HG03103 (cell line): ENCODE measurements at regions not wholly inside any gene's neighbourhood (a gene's known extent, or its start where the extent isn't known, plus 50 kb on each side); places are given as distances from the start of the nearest gene placed in this dataset.
"Not testable (repeated sequence)": the region's sequence is repeated elsewhere in the genome, so short reads cannot be mapped to it uniquely, and the experiment has no call there.

Experiments
- ATAC-seq: cut with Tn5 transposase; IDR thresholded peaks from one replicate; pipeline ENCODE4 v1.9.1; 2021; ENCODE audit warnings: low read depth; ENCODE audit not compliant: unreplicated experiment

DNA sequence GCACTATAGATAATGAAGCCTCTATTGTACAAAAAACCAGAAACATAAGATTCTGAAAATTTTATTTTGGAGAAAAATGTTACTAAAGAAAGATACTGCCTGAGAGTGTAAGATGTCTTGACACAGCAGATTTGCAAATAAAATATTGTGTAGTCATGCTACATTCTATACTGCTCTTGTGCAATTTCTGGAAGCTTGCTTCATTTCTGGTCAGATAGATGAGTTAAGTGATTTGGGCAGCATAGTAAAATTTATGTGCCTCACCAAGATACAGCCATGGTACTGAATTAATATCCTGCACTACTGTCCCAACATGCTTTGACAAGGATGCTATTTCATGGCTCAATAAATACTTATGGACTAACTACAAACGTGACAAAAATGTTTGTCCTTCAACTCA is 55.1 kb upstream of the STARD13 start:
- no peak for ATAC-seq

DNA sequence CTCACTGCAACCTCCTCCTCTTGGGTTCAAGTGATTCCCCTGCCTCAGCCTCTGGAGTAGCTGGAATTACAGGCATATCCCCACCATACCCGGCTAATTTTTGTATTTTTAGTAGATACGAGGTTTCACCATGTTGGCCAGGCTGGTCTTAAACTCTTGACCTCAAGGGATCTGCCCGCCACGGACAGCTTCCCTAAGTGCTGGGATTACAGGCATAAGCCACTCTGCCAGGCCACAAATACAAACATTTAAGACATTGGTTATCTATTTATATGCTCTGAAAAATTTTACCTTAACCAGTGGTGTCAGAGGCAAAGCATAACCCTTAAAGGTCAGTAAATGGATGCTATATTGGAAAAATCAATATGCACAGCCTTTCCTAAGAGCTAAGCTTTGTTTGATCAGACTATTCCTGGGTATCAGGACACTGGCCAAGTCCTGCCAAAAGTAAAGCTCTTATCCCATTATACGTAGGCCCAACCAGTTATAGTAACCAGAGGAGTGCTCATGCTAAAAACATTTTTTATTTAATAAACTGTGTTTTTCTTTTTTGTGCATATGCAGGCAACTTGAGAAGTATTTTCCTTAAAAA is 56.4 kb upstream of the STARD13 start:
- ATAC-seq: no peak

DNA sequence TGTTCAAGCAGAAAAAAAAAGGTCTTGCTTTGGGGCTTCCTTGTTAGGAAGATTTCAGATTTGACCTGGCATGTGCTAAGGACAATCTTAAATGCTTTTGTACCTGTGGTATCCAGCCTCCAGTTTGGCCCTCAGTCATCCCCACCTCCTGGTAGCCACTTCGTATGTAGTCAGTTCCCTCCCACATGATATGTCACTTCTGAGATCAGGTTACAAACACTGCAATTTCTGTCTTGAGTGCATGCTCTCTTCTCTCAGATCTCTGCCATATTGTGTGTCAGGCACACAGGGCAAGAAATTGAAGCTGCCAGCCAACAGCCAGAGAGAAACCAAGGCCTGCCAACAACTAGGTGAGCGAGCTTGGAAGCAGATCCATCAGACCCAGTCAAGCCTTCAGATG is 60.3 kb upstream of the STARD13 start:
- no peak for ATAC-seq

DNA sequence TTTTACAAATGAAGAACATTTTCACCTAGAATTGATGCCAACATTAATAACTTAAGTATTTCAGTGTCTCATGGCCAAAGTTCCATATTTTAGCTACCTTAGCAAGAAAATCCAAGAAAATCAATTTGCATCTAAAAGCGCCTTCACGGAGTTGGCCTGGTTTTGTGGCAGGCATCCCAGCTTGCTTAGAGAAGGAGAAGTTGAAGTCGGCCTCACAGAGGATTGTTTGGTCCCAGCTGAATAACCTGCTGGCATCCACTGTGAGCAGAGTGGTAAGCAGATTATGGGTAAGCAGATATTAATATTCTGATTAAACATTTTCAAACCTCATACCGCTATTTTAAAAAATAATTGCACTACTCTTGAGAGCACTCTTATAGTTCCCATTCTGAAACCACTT is 62.3 kb upstream of the STARD13 start:
- ATAC-seq: no peak

DNA sequence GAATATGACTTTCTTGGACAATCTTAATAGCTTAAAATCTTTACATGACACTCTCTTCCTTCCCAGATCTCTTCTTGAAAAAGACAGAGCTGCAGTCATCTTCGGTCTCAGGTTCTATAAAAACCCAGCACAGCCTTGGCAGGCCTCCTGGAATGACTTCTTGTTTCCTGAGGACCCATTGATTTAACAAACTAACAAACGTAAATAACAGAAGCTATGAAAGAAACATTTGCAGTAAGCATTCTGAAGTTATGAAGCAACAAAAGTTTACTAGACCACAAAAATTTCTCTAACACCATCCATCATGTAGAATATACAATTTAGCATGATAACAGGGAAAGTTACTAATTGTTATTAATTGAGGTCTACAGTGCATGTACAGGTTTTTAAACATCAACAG is 62.8 kb upstream of the STARD13 start:
- ATAC-seq: no peak

DNA sequence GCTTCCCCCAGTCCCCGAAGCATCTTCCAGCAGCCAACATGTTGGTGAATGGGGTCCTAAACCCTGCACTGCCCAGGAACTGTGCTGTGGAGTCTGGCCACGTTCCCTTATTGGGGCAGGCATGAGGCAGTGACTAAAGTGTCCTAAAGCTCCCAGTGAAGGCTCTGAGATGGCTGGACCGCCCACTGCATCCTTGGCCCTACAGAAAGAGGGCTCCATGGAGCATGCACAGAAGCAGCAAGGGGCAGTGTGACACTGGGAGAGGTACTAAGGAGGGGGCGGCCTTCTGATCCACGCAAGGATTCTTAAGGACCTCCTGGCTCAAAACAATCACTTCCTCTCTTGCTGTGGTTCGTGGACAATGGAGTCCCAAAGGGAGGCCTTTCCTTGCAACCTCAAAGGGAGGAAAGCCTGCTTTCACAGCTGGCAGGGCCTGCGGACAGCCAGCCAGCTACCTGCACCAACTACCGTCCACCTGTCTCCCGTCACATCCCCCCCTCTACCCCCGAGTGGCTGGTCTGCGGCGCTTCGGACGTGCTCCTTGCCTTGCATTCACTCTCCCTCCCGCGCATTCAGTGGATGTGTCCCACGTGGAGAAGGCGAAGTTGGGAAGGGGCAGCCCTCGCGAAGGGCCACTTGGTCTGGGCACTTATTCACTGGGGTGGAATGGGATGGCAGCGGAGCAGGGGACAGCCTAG is 63.9 kb upstream of the STARD13 start:
- no peak for ATAC-seq

DNA sequence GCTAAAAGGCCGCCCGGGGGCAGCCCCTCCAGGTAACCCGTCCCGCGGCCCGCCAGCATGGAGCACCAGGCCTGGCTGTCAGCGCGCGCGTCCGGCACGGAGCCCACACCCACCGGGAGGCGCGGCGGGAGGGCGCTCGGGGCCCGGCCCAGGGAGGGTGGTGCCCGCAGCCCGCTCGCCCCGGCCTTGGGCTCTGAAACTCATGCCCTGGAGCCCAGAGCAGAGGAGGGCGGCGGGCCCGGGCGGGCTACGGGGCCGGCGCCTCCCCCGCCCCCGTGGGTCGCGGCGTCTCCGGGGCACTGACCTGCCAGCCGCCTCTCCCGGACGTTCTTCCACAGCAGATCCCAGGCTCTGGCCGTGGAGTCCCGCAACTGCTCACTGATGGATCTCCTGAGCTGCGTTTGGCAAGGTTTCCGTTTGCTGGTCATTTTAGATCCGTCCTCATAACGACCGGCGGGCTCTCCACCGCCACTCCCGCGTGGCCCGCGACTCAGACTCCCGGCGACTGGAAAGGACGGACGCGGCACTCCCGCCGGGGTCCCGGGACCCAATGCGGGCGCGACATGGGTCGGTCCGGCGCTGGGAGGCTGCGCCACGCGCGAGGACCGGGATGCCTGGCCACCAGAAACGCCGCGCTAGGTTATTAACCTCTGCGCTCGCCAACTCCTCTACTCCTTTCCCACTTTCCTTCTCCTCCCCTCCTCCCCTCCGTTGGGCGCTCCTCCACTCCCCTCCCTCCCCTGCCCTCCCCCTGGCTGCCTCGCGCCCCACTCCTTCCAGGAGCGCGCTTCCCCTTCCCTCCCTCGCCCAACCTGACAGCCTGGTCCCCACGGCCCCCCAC is 64.7 kb upstream of the STARD13 start:
- no peak for ATAC-seq

DNA sequence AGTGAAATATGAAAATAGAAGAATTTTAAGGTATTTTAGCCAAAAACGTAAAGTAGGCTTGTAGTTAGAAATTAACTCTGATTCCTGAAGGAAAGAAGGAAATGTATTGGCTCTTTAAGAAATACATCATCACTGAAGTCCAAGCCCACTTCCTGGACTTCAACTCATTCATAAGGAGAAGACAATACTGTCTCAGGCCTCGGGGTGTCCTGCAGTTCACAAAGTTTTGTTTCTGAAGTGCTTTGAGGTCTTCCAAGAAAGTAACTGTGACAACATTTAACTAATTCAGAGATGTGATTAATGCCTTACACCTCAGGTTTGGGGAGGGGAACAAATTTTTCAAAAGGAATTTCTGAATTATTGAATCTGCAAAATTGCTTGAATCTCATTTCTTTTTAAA is 65.8 kb upstream of the STARD13 start:
- no peak for ATAC-seq

DNA sequence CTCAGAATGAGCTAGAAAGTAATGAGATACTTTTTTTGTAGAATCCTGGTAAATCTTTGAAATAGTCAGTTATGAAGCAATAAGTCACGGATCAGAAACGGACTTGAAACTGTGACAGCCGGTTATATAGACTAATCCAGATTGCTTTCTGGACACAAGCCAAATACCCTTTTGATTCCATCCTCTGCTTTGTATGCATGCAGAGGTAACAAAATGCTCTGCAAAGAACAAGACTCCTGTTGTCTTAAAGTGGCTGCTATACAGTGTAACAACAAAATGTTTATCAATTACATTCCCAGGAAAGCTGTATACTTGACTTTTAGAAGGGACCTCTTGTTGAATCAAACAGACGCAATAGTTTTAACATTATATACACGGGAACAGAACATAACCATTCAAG is 66.5 kb upstream of the STARD13 start:
- no peak for ATAC-seq

DNA sequence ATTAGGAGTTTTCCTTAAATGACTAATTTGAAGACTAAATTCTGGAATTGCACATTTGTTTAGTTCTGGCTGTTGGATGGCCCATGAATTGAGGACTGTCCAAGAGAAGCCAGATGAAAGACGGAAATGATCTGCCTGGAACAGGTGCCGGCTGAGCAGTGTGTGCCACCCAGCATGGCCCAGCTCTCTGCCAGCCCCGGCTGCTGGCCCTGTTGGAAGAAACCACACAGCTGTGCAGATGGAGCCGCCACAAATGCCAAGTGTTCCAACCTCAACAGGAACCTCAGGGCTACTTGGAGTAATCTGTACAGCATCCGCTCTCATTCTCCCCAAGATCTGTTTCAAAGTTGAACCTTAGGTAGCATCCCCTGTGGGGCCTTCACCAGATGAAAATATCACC is 67.0 kb upstream of the STARD13 start:
- no peak for ATAC-seq

DNA sequence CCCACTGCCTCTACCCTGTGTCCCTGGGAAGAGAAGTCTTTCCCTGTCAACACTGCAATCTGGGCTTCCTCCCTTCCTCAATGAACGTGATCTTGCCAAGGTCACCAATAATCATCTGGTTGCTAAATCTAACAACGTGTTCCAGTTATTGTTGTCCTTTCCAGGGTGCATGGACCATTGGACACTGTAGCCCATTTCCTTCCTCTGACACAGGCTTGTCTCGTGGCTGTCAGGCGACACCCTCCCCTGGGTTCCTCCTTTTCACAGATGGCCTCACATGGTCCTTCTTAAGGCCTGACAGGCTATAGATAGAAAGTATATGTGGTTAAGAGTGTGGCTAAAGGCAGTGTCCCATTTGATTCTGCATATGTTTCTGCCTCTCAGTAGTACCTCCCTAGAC is 67.7 kb upstream of the STARD13 start:
- ATAC-seq: peak; percentile 74

DNA sequence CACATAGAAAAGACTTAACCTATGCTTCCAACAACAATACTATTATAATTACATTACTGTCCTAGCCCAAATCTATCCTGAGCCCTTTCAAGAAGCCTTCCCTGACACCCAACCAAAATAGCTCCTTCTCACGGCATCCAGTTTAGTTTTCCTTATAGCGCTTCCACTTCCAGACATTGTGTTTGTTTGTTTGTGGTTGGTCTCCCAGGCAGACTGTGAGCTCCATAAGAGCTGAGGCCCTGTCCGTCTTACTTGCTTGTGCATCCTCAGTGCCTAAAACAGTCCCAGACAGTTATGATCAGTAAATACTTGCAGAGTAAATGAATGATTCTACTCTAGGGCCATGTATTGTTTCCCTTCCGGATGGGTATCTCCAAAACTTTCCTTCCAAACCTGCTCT is 68.1 kb upstream of the STARD13 start:
- no peak for ATAC-seq

DNA sequence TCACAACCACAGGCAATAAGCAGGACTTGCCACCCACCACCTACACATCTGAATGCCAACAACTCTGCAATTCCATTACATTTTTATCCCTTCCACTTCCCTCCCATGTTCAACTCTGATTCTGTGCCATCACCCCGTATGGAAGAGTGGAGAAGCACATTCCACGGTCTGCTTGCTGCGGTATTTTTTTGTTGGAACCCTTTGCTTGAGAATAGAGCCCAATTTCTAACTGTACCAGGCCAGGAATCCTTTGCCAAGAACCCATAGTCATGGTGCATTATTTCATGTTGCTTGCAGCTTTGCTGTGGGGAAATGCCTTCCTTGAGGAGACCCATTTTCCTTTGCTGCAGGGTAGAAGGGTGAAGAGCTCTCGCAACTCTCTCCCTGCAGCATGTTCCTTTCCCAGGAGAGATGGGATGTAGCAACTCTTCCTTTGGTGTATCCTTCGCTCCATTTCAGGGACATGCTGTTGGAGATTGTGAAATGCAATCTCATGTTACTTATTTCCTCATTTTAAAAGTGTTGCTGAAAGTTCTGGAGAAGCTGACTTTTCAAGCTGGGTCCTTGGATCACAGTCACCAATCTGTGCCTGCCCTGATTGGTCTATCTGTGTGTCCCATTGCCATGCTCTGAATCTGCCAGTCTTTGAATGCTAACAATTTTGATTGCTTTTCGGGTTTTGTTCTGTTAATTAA is 69.8 kb upstream of the STARD13 start:
- no peak for ATAC-seq

DNA sequence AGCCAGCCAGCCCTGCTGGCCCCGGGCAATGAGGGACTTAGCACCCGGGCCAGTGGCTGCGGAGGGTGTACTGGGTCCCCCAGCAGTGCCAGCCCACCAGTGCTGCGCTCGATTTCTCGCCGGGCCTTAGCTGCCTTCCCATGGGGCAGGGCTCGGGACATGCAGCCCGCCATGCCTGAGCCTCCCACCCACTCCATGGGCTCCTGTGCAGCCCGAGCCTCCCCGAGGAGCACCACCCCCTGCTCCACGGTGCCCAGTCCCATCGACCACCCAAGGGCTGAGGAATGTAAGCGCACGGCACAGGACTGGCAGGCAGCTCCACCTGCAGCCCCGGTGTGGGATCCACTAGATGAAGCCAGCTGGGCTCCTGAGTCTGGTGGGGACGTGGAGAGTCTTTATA is 72.5 kb upstream of the STARD13 start:
- not testable (repeated sequence) for ATAC-seq

DNA sequence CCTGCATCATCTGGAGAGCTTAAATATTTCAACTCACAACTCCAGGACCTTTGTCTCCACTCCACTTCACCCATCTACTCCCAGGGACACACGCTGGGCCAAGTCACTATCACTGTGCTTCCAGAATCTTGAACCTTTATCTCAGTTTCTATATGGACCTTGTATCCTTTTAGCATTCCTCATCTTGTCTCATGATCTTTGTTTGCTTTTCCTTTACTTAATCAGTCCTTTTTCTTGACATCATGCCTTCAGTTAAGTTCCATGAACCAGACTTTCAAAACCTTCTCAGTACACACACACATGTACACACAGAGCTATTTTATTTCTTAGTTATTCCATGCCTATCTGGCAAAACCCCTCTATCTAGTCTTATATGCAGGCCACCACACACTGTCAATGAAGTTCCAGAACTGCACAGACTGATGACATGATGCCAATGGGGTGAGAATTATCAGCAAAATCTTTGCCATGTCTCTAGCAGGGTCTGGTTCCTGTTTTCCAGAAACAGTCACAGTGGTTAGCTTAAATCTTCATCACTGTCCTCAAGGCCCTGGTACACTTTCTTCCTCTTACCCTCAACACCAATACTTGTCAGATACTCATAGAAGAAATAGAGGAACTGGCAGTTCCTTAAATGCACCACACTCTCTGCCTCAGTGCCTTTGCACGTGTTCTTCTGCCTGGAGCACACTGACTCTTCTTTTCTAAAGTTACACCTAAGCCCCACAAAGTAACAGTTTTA is 77.6 kb upstream of the STARD13 start:
- peak; percentile 53 for ATAC-seq

DNA sequence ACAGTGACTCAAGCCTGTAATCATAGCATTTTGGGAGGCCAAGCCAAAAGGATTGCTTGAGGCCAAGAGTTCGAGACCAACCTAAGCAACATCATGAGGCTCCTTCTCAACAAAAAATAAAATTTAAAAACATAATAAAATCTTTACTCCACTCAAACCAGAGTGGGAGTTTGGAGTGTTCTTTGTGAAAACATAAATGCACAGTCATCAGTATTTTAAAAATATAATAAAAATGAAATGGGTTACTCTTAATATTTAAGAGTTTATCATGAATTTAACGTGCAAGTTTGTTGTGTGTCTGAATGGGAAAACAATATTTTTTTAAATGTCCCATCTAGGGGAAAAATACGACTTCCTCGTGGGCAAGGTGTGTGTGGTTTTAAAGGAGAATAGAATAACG is 78.6 kb upstream of the STARD13 start:
- no peak for ATAC-seq

DNA sequence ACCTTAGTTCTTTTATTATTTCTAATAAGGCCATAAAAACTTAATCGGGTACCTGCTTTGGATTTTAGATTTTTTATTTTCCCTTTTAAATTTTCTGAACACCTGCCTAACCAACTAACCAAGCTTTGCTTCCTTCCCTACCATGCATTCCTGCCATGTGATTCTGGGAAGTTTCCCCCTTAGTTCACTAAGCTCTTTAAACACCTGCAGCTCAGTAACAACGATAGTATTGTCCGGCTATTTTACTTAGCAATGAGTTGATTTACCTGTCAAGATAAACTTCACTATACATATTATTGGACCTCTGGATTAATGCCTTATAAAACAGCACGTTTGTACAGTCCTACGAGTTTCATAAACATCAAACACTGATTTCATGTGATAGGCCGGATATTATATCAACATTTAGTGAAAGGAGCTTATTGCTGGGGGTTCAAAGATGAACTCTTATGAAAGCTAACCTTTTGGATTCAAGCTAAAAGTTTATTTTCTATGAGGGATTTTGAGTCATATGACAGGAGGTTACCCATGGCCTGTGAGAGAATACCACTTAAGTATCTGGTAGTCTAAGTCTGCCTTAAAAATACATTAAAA is 81.0 kb upstream of the STARD13 start:
- no peak for ATAC-seq

DNA sequence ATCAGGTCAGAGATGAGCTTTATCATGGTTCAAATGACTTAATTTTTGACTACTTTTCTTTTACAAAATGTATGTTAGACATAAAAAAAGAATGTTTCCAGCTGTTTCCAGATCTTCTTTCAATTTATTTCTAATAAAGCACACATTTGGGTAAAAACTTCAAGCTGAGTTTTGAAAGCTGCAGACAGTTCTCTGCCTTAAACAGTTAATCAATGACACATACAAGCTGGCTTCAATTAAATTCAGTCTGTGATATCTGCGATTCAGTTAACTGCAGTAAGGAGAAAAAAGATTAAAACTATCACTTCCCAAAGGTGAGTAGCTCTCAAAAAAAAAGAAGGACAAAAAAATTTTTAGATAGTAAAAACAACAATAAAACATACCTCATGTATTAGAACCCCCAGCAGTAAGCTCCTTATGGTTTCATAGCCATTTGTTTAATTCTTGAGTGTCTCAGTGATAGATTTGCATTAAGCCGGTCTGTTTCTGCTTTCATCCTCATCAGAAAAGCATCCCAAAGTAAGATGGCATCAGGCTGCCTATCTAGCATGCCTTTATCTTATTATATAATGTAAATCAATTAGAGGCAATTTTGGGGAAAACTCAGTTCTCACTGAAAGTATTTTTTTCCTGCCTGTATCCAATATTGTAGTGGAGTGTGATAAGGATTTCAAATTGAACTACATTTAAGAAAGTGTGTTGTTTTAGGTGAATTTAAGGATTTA is 81.8 kb upstream of the STARD13 start:
- no peak for ATAC-seq

DNA sequence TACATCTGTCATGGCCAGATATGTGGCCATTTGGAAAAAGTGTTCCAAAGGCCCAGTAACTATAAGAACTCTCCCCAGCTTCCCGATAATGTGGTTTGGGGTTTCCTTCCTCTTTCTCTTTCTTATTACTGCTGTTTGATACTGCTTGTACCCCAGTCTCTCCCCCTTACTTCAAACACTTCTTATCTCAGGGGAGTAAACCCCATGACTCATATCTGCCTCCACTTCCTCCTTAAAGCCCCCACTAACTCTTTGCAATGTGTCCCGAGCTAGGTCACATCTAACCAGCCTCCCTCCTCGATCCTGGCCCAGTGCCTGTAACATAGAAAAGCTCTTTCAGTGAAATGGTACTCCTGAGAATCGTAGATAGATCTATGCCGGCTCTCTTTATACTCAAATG is 82.4 kb upstream of the STARD13 start:
- ATAC-seq: peak; percentile 68

DNA sequence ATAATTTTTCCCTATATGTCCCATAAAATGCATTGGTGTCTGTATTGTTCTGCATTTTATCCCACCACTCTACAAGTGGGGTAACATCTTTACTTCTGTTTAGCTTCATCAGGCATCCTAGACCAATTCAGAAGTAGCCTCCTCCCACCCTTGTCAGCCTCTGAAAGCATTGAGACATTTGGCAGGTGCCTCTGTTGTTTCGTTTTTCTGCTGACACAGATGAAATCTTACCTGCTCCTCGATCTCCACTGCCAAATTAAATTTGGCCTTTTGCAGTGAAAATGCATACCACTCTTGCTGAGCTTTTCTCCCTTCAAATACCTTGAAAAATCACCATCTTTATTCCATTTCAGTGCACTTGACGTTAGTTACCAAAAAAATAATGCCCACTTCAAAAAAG is 83.5 kb upstream of the STARD13 start:
- no peak for ATAC-seq
